Muscle layer of duodenum (tissue), 2 donors: ENCODE measurements at regions not wholly inside any gene's neighbourhood (a gene's known extent, or its start where the extent isn't known, plus 50 kb on each side); places are given as distances from the start of the nearest gene placed in this dataset.
"Not testable (repeated sequence)": the region's sequence is repeated elsewhere in the genome, so short reads cannot be mapped to it uniquely, and the experiment has no call there.

Experiments used
- H3K27ac ChIP-seq: one replicate; pipeline ENCODE4 v1.7.0; 2013; ENCODE audit warnings: mild to moderate bottlenecking, low read length
- H3K27me3 ChIP-seq: one replicate; pipeline ENCODE4 v1.7.0; 2013; ENCODE audit warnings: low read depth, mild to moderate bottlenecking, control low read depth, low read length
- H3K36me3 ChIP-seq, 2 donors: one replicate each; pipeline ENCODE4 v1.7.0; 2013; ENCODE audit warnings: low read length in 2 of 2, control low read depth in 1 of 2, mild to moderate bottlenecking in 1 of 2; ENCODE audit not compliant: insufficient read depth in 2 of 2, control insufficient read depth in 1 of 2
- H3K4me1 ChIP-seq, 2 donors: one replicate each; pipeline ENCODE4 v1.7.0; 2013; ENCODE audit warnings: low read length in 2 of 2, mild to moderate bottlenecking in 2 of 2, control low read depth in 1 of 2, moderate library complexity in 1 of 2; ENCODE audit not compliant: insufficient read depth in 2 of 2, control insufficient read depth in 1 of 2
- H3K4me3 ChIP-seq, 2 donors: one replicate each; pipeline ENCODE4 v1.7.0; 2013; ENCODE audit warnings: low read length in 2 of 2, low read depth in 1 of 2, mild to moderate bottlenecking in 1 of 2
- H3K9me3 ChIP-seq, 2 donors: one replicate each; pipeline ENCODE4 v1.7.0; 2013; ENCODE audit warnings: low read length in 2 of 2, control low read depth in 1 of 2, mild to moderate bottlenecking in 1 of 2; ENCODE audit not compliant: control insufficient read depth in 1 of 2
- donor health status: healthy.

- no peak overlapping the region for H3K27ac ChIP-seq
Observed at GRCh38 chr11:129637983-129638776, 177.5 kb upstream of the TMEM45B start.

GRCh38 chr11:129639300-129639699 lies 176.3 kb upstream of the TMEM45B start:
- Histone ChIP-seq H3K36me3 (no peaks in the 10 kb centered on the region), H3K9me3 (no peaks in the 10 kb centered on the region), H3K27me3 (no peaks in the 10 kb centered on the region), H3K27ac (no peak overlapping the region), H3K4me3 (no peak overlapping the region), H3K4me1 (no peaks in the 10 kb centered on the region)

More at GRCh38 chr11:129637983-129638776, 177.5 kb upstream of the TMEM45B start:
- Histone ChIP-seq H3K27me3 (no peaks in the 10 kb centered on the region), H3K36me3 (no peaks in the 10 kb centered on the region), H3K4me1 (no peaks in the 10 kb centered on the region), H3K4me3 (no peak overlapping the region), H3K9me3 (no peaks in the 10 kb centered on the region)

- Histone ChIP-seq H3K27ac (no peak overlapping the region), H3K36me3 (no peaks in the 10 kb centered on the region), H3K27me3 (no peaks in the 10 kb centered on the region), H3K9me3 (no peaks in the 10 kb centered on the region), H3K4me3 (no peak overlapping the region), H3K4me1 (no peaks in the 10 kb centered on the region)
Observed at GRCh38 chr11:129640671-129641070, 175.0 kb upstream of the TMEM45B start.

DNA sequence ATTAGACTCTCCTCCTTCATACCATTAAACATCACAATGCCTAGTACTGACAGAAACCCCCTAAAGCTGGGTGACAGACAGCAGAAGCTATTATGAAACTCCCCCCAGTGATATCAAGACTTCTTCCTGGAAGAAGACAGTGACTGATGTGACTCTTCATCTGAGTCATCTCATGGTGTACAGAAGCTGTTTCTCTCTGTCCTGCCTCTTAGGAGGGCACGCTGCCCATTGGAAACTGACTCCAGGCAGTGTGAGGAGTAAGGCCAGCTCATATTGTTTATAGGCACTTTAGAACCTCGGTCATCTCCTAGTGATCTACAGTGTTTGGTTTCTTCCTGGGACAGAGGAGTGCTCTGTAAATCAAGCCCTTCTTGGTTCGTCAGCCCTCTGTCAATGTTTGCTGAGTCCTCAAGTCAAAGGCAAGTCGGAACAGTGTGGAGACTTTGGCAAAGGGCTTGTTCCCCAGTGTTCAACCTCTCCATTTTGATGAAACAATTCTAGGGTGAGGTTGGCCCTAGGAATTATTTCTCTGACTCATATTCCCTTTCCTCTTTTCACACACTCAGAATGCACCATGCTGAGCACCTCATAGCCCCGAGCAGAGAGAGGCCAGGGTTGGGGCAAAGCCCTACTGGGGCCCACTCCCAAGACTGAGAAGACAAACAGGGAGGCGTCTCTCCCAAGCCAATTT lies 172.5 kb upstream of the TMEM45B start:
- Histone ChIP-seq H3K27ac (no peak overlapping the region), H3K27me3 (no peaks in the 10 kb centered on the region), H3K4me1 (no peaks in the 10 kb centered on the region), H3K9me3 (no peaks in the 10 kb centered on the region), H3K36me3 (no peaks in the 10 kb centered on the region), H3K4me3 (no peak overlapping the region)

DNA sequence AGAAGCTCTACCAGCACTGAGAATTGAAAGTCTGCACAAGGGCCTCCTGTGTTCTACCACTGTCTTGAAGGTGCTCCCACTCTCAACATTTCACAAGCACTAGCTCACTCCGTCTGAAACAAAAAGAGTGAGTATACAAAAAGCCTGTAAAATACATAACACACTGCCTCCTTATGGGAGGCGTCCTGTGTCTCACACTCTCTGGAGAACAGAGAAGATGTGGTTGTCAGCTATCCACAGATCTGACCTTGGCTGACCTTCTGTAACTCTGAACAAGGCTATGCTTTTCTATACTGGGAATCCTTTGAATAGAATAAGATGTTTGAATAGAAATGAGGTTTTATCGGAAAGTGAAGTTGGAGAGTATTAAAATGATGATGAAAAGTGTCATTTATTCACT lies 171.3 kb upstream of the TMEM45B start:
- Histone ChIP-seq H3K27ac (no peak overlapping the region), H3K4me3 (no peak overlapping the region), H3K27me3 (no peaks in the 10 kb centered on the region), H3K9me3 (no peaks in the 10 kb centered on the region), H3K36me3 (no peaks in the 10 kb centered on the region), H3K4me1 (no peaks in the 10 kb centered on the region)

DNA sequence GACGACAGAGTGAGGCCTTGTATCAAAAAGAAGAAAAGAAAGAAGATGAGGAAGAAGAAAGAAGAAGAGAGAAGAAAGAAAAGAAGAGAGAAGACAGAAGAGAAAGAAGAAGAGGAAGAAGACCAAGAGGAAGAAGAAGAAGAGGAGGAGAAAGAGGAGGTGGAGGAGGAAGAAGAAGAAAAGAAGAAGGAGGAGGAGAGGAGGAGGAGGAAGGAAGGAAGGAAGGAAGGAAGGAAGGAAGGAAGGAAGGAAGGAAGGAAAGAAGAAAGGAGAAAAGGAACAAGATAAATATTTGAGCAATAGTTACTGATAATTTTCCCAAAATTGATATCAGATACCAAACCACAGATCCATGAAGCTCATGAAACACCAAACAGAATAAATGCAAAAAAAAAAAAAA lies 169.7 kb upstream of the TMEM45B start:
- H3K4me1 ChIP-seq, result no peaks in the 10 kb centered on the region
- no peaks in the 10 kb centered on the region for H3K9me3 ChIP-seq
- no peak overlapping the region for H3K27ac ChIP-seq
- H3K4me3 ChIP-seq, result no peak overlapping the region
- H3K36me3 ChIP-seq, result no peaks in the 10 kb centered on the region
- H3K27me3 ChIP-seq, result no peaks in the 10 kb centered on the region

- not testable (repeated sequence) for H3K4me1 ChIP-seq, H3K36me3 ChIP-seq, H3K27ac ChIP-seq, H3K27me3 ChIP-seq, H3K4me3 ChIP-seq
- peaks cover 0 to 16% of the 10 kb centered on the region in 2 donors for H3K9me3 ChIP-seq
Observed at GRCh38 chr11:129650044-129650443, 165.6 kb upstream of the TMEM45B start.

- Histone ChIP-seq H3K36me3 (no peaks in the 10 kb centered on the region), H3K9me3 (peaks cover 0 to 23% of the 10 kb centered on the region in 2 donors), H3K4me1 (no peaks in the 10 kb centered on the region), H3K4me3 (no peak overlapping the region), H3K27ac (no peak overlapping the region), H3K27me3 (no peaks in the 10 kb centered on the region)
Observed at GRCh38 chr11:129652835-129653234, 162.8 kb upstream of the TMEM45B start.

- Histone ChIP-seq H3K4me1 (no peaks in the 10 kb centered on the region), H3K4me3 (no peak overlapping the region), H3K27me3 (no peaks in the 10 kb centered on the region), H3K27ac (no peak overlapping the region), H3K9me3 (peaks cover 0 to 23% of the 10 kb centered on the region in 2 donors), H3K36me3 (no peaks in the 10 kb centered on the region)
Observed at GRCh38 chr11:129655247-129655832, 160.3 kb upstream of the TMEM45B start.

GRCh38 chr11:129657866-129658525 lies 157.7 kb upstream of the TMEM45B start:
- Histone ChIP-seq H3K9me3 (peaks cover 0 to 26% of the 10 kb centered on the region in 2 donors), H3K4me1 (no peaks in the 10 kb centered on the region), H3K36me3 (no peaks in the 10 kb centered on the region), H3K27me3 (no peaks in the 10 kb centered on the region), H3K27ac (no peak overlapping the region), H3K4me3 (no peak overlapping the region)

GRCh38 chr11:129658526-129658867 lies 157.2 kb upstream of the TMEM45B start:
- Histone ChIP-seq H3K9me3 (peaks cover 0 to 26% of the 10 kb centered on the region in 2 donors), H3K27ac (no peak overlapping the region), H3K4me1 (no peaks in the 10 kb centered on the region), H3K27me3 (no peaks in the 10 kb centered on the region), H3K36me3 (no peaks in the 10 kb centered on the region), H3K4me3 (no peak overlapping the region)
